SH-SY5Y (cell line): ENCODE measurements at regions not wholly inside any gene's neighbourhood (a gene's known extent, or its start where the extent isn't known, plus 50 kb on each side); places are given as distances from the start of the nearest gene placed in this dataset.

Source experiments
- GATA2 ChIP-seq: IDR thresholded peaks from 2 replicates; pipeline ENCODE4 v1.6.1; 2011; ENCODE audit warnings: mild to moderate bottlenecking, low read depth, low read length
- GATA3 ChIP-seq: IDR thresholded peaks from 2 replicates; pipeline ENCODE4 v1.6.1; 2011; ENCODE audit warnings: low read depth, mild to moderate bottlenecking, low read length, moderate library complexity

GRCh38 chrX:121781991-121782390, 734.6 kb downstream of the GLUD2 start:
- no peak for TF ChIP-seq GATA2
- TF ChIP-seq GATA3, result no peak
